Type B pancreatic cell (in vitro differentiated cells): ENCODE measurements at regions not wholly inside any gene's neighbourhood (a gene's known extent, or its start where the extent isn't known, plus 50 kb on each side); places are given as distances from the start of the nearest gene placed in this dataset.

Experiments used
- DNase-seq: peaks from one replicate; pipeline ENCODE4 v3.0.0; 2021; ENCODE audit warnings: mixed read lengths; ENCODE audit not compliant: unreplicated experiment; ENCODE audit errors: extremely low spot score
- H3K27ac Mint-ChIP-seq: 2 replicates; pipeline ENCODE4 v1.8.0; 2021; ENCODE audit warnings: mild to moderate bottlenecking, mixed read lengths
- H3K27me3 Mint-ChIP-seq: 2 replicates; pipeline ENCODE4 v1.8.0; 2021; ENCODE audit warnings: mixed read lengths
- H3K36me3 Mint-ChIP-seq: 2 replicates; pipeline ENCODE4 v1.8.0; 2021; ENCODE audit warnings: mixed read lengths
- H3K4me1 Mint-ChIP-seq: one replicate; pipeline ENCODE4 v1.8.0; 2021; ENCODE audit warnings: mixed read lengths; ENCODE audit not compliant: unreplicated experiment
- H3K4me3 Mint-ChIP-seq: 2 replicates; pipeline ENCODE4 v1.8.0; 2021; ENCODE audit warnings: mild to moderate bottlenecking, mixed read lengths
- H3K9me3 Mint-ChIP-seq: 2 replicates; pipeline ENCODE4 v1.8.0; 2021; ENCODE audit warnings: mixed read lengths
- TF ChIP-seq, protein P1 (sequence below): fragments of 200-600 bp; sonication (generic); conservative IDR thresholded peaks from 2 replicates; pipeline ENCODE4 v1.5.0; 2021; ENCODE audit warnings: antibody characterized with exemption, mild to moderate bottlenecking

DNA sequence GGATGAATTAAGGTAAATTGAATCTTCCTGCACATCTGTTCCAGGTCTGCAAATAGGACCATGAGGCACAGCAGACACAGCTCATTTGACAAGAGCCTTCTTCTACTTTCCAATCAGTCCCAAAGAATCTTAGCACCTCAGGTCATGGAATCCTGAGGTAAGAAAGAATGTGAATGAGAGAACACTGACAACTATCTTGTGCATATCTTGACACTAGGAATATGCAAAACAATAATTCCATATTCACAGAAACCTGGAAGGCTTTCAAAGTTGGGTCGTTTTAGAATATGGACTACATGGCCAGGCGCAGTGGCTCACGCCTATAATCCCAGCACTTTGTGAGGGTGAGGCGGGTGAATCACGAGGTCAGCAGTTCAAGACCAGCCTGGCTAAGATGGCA, 1009.4 kb upstream of the GOT2 start:
- Mint-ChIP-seq H3K9me3 (no peaks in the 10 kb centered on the region), H3K27ac (no peak overlapping the region), H3K4me3 (no peak overlapping the region), H3K4me1 (no peaks in the 10 kb centered on the region), H3K36me3 (no peaks in the 10 kb centered on the region), H3K27me3 (no peaks in the 10 kb centered on the region)
- TF ChIP-seq, protein P1, sequence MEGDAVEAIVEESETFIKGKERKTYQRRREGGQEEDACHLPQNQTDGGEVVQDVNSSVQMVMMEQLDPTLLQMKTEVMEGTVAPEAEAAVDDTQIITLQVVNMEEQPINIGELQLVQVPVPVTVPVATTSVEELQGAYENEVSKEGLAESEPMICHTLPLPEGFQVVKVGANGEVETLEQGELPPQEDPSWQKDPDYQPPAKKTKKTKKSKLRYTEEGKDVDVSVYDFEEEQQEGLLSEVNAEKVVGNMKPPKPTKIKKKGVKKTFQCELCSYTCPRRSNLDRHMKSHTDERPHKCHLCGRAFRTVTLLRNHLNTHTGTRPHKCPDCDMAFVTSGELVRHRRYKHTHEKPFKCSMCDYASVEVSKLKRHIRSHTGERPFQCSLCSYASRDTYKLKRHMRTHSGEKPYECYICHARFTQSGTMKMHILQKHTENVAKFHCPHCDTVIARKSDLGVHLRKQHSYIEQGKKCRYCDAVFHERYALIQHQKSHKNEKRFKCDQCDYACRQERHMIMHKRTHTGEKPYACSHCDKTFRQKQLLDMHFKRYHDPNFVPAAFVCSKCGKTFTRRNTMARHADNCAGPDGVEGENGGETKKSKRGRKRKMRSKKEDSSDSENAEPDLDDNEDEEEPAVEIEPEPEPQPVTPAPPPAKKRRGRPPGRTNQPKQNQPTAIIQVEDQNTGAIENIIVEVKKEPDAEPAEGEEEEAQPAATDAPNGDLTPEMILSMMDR = no peak
- no peak for DNase-seq

DNA sequence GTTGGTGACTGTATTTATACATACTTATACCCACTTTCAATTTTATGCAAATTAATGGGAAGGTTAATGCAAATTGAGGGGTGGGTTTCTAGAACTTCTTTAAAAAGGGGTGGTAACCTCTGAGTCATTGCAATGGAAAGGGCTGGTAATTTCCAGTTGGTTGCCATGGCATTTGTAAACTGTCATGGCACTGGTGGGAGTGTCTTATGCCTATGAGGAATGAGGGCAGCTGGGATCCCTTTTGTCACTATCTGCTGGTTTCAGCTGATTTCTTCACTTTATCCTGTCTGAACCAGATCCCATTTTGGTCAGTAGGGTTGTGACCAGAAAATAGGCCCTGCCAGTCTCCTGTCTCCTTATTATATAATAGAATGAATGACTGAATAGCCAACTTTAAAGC, 1006.7 kb upstream of the GOT2 start:
- no peak for DNase-seq
- Mint-ChIP-seq H3K9me3 (no peaks in the 10 kb centered on the region), H3K4me1 (no peaks in the 10 kb centered on the region), H3K4me3 (no peak overlapping the region), H3K27ac (no peak overlapping the region), H3K36me3 (no peaks in the 10 kb centered on the region), H3K27me3 (no peaks in the 10 kb centered on the region)
- TF ChIP-seq, protein P1 = no peak

GRCh38 chr16:59737274-59737673, 1003.2 kb upstream of the GOT2 start:
- H3K27ac Mint-ChIP-seq = no peak overlapping the region
- TF ChIP-seq, protein P1 = no peak
- H3K9me3 Mint-ChIP-seq = no peaks in the 10 kb centered on the region
- no peaks in the 10 kb centered on the region for H3K36me3 Mint-ChIP-seq
- no peaks in the 10 kb centered on the region for H3K4me1 Mint-ChIP-seq
- DNase-seq = no peak
- H3K4me3 Mint-ChIP-seq = no peak overlapping the region
- peaks cover 5% of the 10 kb centered on the region for H3K27me3 Mint-ChIP-seq

- no peaks in the 10 kb centered on the region for H3K36me3 Mint-ChIP-seq
- TF ChIP-seq, protein P1 = no peak
- H3K27ac Mint-ChIP-seq = no peak overlapping the region
- peaks cover 16% of the 10 kb centered on the region for H3K27me3 Mint-ChIP-seq
- H3K4me3 Mint-ChIP-seq = no peak overlapping the region
- DNase-seq = no peak
- H3K9me3 Mint-ChIP-seq = no peaks in the 10 kb centered on the region
- H3K4me1 Mint-ChIP-seq = no peaks in the 10 kb centered on the region
Observed at GRCh38 chr16:59733321-59733720, 999.2 kb upstream of the GOT2 start.

DNA sequence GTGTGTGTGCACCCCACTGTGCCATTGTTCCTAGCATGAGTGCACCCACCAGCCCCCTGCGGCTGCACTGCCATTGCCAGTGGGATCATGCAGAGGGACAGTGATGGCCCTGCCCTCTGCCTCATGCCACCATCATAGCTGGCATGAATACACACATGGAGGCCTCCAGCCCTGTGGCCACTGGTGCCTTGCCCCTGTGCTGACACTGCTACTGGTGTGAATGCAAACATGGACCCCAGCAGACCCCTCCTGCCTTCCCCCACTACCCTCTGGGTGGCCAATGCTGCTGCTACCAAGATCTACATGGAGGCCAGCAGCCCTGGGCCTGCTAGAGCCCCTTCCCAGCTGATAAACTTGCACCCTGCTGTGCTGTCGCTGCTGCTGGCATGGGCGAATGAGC, 995.5 kb upstream of the GOT2 start:
- H3K4me1 Mint-ChIP-seq = no peaks in the 10 kb centered on the region
- H3K4me3 Mint-ChIP-seq = no peak overlapping the region
- no peaks in the 10 kb centered on the region for H3K9me3 Mint-ChIP-seq
- TF ChIP-seq, protein P1 = no peak
- H3K27ac Mint-ChIP-seq = no peak overlapping the region
- no peaks in the 10 kb centered on the region for H3K36me3 Mint-ChIP-seq
- no peak for DNase-seq
- H3K27me3 Mint-ChIP-seq = peaks cover 16% of the 10 kb centered on the region

DNA sequence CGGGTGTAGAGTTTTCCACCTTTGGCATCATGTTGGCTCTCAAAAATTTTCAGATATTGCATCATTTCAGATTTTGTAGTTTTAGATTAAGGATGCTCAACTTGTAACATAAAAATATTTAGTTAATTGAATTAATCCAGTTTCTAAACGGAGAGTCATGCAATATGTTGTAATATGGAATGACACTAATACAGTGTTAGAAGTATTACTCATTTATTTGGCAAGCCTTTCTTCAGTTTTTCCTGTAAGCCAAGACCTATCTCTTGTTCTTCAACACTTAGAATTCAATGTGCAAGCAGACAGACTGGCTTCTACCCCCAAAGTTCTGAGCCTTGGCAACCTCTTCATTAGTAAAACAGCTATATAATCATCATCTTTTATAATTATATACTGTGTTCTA, 985.0 kb upstream of the GOT2 start:
- no peaks in the 10 kb centered on the region for H3K9me3 Mint-ChIP-seq
- H3K4me3 Mint-ChIP-seq = no peak overlapping the region
- TF ChIP-seq, protein P1 = no peak
- no peaks in the 10 kb centered on the region for H3K27me3 Mint-ChIP-seq
- no peaks in the 10 kb centered on the region for H3K4me1 Mint-ChIP-seq
- DNase-seq = no peak
- no peaks in the 10 kb centered on the region for H3K36me3 Mint-ChIP-seq
- H3K27ac Mint-ChIP-seq = no peak overlapping the region
